Brain microvascular endothelial cell (primary cell): ENCODE measurements at regions not wholly inside any gene's neighbourhood (a gene's known extent, or its start where the extent isn't known, plus 50 kb on each side); places are given as distances from the start of the nearest gene placed in this dataset.

ENCODE experiments used
- DNase-seq: peaks from one replicate; pipeline ENCODE4 v3.0.0-alpha.2; 2020
- H3K27ac ChIP-seq: fragments of 250-450 bp; sonication (Bioruptor Pico); 2 replicates; pipeline ENCODE4 v1.5.1; 2020; ENCODE audit warnings: mild to moderate bottlenecking, moderate library complexity
- H3K27me3 ChIP-seq: fragments of 250-450 bp; sonication (Bioruptor Pico); replicated peaks from 2 replicates; pipeline ENCODE4 v1.5.1; 2020; ENCODE audit warnings: mild to moderate bottlenecking
- H3K36me3 ChIP-seq: fragments of 250-450 bp; sonication (Bioruptor Pico); replicated peaks from 2 replicates; pipeline ENCODE4 v1.5.1; 2020; ENCODE audit warnings: mild to moderate bottlenecking
- H3K4me3 ChIP-seq: 2 replicates; pipeline ENCODE4 v1.5.1; 2011; ENCODE audit warnings: low read depth, mild to moderate bottlenecking, control low read depth, low read length, moderate library complexity
- CTCF ChIP-seq: IDR thresholded peaks from 2 replicates; pipeline ENCODE4 v1.5.1; 2011; ENCODE audit warnings: low read depth, mild to moderate bottlenecking, moderate library complexity, low read length, control low read depth, inconsistent platforms; ENCODE audit errors: missing control alignments
- in situ Hi-C: cut with HindIII; loops from 2 replicates; pipeline ENCODE4 v1.10.0; 2017; ENCODE audit warnings: low sequenced_read_pairs, low pct_ligation_motif_present

GRCh38 chr21:23218667-23219066, 2220.5 kb downstream of the NCAM2 start:
- no peak for TF ChIP-seq CTCF
- DNase-seq = no peak
- in situ Hi-C loops = no loop called here

GRCh38 chr21:23217597-23217996, 2219.4 kb downstream of the NCAM2 start:
- H3K27me3 ChIP-seq = no peaks in the 10 kb centered on the region
- in situ Hi-C loops = no loop called here
- H3K4me3 ChIP-seq = no peak overlapping the region
- no peak for DNase-seq
- H3K36me3 ChIP-seq = no peaks in the 10 kb centered on the region
- no peak for TF ChIP-seq CTCF
- no peak overlapping the region for H3K27ac ChIP-seq

More at GRCh38 chr21:23218667-23219066, 2220.5 kb downstream of the NCAM2 start:
- H3K4me3 ChIP-seq = no peak overlapping the region
- no peaks in the 10 kb centered on the region for H3K36me3 ChIP-seq
- no peaks in the 10 kb centered on the region for H3K27me3 ChIP-seq
- H3K27ac ChIP-seq = no peak overlapping the region

- Histone ChIP-seq H3K27me3 (no peaks in the 10 kb centered on the region), H3K27ac (no peak overlapping the region), H3K36me3 (no peaks in the 10 kb centered on the region), H3K4me3 (no peak overlapping the region)
- DNase-seq = no peak
- in situ Hi-C loops = no loop called here
- no peak for TF ChIP-seq CTCF
Measured at GRCh38 chr21:23215261-23215660, 2217.1 kb downstream of the NCAM2 start.
